Occipital lobe (tissue), 1 donor: ENCODE measurements at regions not wholly inside any gene's neighbourhood (a gene's known extent, or its start where the extent isn't known, plus 50 kb on each side); places are given as distances from the start of the nearest gene placed in this dataset.
A peak's percentile ranks its signal among the peaks of the same experiment; 100 is the strongest.

Experiments
- DNase-seq: peaks from one replicate; lab custom pipeline; 2025; lab: John Stamatoyannopoulos, UW

DNA sequence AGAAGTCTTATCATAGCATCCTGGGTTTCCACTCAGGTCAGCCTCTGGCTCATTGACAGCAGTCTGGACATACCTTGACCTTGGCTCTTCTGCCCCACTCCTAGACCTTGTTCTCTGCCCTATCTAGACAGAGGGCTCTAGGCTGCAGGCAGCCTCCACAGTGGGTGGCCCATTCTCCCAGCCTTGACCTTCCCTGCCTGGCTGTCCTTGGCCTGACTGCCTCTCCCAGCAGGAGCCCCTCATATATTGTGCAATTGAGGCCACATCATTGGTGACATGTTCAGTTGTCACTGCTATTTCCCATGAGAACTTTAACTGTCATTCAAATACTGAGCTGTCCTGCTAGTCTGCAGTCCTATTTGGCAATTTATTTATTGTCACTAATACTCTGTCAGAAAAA, 503.4 kb downstream of the PLXNA4 start:
- DNase-seq, result no peak

DNA sequence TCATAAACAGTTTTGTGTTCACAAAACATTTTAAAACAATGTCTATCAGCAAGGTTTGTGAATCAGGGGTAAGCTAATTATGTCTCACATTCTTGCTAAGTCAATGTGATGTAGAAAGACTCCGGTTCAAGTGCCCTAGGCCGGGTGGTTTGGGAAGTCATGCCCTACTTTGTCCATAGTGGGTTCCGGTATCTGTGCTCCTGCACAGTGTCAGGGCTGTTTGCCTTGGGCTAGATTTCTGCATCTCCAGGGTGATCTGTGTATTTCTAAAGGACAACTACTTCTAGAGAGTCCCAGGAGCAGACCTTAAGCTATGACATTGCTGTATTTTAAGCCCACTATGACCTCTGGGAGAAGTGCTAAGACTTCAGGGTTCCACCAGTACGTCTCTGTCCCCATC, 504.1 kb downstream of the PLXNA4 start:
- no peak for DNase-seq

DNA sequence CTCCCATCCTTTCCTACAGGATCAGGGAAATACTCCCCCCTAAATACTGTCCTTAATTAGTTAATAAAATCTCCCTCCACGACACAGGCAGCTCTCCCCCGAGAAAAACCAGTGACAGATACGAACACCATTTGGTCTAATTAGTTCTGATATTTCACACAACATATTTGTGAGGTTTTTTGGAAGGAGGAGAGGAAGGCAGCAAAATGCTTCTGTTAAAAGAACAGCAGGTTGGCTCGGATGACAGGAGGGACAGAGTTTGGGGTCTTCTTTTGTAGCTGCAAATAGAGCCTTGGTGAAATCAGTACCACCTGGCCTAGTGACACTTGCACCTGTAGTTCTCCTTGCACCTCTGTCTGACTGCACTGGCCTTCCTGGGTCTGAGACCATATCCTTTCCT, 507.0 kb downstream of the PLXNA4 start:
- no peak for DNase-seq

DNA sequence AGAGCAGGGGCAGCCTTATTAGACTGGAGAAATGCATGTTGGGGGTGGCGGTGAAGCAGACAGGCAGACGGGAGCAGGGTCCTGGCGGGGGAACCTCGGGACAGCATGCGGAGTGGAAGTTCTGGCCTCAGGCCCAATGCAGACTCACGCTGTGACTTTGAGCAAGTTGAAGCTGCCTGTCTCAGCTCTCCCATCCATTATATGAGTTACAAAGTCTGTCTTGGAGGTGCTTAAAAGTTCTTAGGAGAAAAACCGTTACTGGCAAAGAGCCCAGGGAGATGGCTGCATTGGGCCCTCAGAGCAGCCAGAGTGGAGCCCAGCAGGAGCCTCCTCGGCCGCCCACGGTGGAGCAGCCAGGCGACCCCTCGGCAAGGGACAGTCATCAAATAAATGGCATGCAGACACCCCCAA, 509.5 kb downstream of the PLXNA4 start:
- DNase-seq, result peak; percentile 27

DNA sequence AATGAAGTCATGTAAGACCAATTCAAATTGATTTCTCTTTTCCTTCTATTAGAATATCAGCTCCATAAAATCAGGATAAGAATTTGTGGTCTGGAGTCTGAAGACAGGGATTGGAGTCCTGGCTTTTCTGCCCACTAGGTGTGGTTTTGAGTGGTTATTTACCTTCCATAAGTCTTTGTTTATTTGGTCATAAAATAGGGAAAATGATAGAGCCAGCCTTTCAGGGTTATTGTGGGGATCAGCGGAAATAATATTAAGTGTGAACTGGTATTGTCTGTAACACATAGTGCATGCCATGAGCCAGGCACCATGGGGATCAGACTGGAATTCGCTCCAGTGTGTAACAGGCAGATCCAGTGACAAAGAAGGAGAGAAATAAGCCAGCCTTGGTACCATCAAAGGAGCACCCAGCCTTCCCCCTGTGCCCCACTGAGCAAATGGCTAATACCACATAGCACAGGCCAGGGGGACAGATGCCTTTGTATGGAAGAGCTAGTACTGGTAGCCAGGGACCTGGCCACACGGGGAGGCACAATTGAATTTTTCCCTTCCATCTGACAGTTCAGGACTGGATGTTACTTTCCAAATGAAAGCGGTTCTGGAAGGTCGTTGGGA, 509.7 kb upstream of the PODXL start:
- DNase-seq, result no peak

DNA sequence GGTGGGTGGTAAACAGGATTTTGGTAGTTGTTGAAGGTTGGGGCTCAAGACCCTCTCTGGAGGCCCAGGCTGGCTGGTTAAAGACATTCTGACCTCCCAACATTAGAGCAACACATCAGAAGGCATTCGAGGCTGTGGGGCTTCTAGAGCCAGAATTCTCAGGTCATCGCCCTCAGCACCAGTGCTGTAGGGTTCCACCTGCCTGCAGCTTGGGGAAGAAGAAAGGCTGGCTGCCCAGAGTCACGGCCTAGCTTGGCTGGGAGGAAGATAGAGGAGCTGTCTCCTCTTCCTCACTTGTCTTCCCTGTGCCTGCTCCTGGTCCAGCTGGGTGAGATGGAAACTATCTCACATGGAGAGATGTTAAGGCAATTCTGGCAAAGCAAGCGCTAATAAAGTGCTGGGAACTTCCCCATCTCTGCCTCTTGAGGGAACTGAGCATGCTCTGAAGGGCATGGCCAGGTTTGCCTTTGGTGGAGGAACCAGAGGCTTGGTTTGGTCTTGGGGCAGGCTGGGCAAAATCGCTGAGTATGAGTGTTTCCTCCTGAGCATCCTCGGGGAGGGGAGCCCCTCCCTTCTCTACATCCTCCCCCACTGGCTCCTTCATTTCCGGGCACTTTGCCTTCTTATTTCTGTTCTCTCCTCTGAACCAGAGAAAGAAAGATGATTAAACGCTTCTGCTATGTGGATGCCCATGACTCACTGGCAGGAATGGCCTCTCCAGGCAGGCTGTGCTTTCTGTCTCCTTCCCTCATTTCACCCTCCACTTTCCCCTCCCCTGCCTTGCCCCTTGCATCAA, 509.0 kb upstream of the PODXL start:
- peak; percentile 72 for DNase-seq

DNA sequence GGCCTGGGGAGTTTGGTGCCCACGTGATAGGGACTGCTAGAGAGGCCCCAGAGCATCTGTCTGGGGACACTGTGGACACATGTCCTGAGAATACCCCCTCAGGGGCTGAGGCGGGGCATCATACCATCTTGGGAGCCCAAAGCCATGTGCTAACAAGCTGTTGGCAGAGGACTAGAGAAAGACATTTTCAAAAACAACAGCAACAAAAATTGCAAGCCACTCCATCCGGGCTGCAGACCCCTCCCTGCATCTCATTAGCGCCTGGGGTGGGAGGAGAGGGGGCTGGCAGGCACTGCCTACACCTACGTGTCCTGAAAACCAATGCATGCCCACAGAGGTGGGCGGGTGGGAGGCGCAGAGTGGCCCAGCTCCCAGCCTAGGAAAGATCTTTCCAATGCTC, 507.4 kb upstream of the PODXL start:
- DNase-seq, result peak; percentile 7

DNA sequence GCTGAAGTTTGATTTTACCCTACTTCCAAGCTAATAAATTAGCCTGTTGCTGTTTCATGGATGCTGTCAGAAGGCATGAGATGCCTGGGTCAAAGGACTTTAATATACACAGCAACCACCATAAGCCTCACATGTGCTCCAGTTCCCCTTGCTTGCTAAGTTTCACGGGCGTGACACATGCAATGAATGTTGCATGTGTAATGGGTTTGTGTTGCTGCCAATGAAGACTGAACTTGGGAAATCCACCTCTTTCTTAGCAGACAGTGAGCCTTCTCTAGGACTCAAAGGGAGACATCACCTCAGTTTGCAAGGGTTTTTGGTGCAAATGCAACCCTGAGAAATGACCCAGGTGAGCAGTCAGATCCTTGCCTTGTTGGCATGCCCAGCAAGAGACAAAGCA, 505.5 kb upstream of the PODXL start:
- no peak for DNase-seq

DNA sequence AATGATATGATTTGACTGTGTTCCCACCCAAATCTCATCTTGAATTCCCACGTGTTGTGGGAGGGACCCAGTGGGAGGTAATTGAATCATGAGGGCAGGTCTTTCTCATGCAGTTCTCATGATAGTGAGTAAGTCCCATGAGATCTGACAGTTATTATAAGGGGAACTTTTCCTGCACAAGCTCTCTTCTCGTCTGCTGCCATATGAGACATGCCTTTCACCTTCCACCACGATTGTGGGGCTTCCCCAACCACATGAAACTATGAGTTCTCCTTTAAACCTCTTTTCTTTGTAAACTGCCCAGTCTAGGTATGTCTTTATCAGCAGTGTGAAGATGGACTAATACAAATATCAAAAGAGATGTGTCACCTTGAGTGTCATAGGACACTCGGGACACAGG, 502.7 kb upstream of the PODXL start:
- no peak for DNase-seq

DNA sequence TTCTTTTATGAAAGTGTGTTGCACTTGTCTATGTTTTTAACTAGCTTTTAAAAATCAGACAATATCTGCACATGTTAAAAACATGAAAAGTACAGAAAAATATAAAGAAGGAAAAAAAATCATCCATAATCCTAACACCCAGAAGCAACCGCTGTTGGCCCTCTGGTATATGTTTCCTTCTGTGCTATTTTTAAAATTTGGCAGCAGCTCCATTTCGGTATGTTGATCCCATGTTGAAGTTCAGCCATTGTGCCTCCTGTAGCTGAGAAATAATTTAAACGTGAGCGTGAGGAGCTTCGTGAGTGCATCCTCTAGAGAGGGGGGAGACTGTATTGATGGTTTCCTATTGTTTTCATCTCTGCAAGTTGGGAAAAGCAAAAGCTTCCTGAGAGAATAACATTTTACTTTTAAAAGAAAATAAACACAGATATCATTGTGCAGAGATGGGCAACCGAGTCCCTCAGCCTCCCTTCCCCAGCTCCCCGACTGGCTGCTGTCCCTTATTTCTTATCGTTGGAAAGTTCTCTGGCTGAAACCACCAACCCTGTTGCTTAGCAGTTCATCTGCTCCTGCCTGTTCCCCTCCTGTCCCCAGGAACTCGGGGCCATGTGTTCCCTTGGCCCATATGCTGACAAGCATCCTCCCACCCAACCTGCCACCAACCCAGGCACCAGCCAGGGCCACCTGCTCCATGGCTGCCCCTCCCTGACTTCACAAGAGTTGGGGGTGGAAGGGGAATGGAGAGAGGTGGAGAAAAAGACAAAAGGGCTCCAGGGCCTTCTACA, 499.1 kb upstream of the PODXL start:
- no peak for DNase-seq

DNA sequence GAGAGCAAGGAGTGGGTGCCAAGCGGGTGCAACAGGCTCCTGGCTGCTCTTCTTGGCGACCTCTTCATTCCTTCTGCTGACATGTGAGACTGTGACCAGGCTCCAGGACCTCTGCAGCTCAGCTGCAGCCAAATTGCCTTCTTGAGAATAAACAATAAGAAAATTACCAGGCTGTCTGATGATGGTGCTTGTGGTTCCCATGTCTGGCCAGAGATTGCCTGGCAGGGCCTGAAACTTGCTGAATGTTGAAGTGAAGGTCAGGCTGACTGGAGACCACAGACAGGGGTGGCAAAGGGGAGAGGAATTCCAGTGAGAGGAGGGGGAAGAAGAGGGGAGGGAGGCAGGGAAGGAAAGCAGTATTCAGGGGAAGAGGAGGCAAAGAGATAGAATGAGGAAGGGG, 497.4 kb upstream of the PODXL start:
- no peak for DNase-seq

DNA sequence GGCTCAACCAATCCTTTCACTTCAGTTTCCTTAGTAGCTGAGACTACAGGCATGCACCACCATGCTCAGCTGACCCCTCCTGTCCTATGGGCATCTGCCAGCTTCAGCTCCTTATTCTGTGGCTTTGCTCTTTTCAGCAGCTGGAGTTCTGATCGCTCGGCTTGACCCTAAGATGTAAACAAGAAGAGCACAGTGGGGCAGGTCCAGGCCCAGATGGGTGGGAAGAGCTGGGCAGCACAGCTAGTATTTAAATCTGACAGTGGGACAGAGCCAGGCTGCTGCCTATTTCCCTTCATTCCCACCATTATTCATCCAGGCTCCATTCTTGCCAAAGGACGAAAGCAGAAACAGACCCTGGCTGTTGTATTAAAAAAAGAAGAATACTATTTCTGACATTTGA, 494.9 kb upstream of the PODXL start:
- no peak for DNase-seq

DNA sequence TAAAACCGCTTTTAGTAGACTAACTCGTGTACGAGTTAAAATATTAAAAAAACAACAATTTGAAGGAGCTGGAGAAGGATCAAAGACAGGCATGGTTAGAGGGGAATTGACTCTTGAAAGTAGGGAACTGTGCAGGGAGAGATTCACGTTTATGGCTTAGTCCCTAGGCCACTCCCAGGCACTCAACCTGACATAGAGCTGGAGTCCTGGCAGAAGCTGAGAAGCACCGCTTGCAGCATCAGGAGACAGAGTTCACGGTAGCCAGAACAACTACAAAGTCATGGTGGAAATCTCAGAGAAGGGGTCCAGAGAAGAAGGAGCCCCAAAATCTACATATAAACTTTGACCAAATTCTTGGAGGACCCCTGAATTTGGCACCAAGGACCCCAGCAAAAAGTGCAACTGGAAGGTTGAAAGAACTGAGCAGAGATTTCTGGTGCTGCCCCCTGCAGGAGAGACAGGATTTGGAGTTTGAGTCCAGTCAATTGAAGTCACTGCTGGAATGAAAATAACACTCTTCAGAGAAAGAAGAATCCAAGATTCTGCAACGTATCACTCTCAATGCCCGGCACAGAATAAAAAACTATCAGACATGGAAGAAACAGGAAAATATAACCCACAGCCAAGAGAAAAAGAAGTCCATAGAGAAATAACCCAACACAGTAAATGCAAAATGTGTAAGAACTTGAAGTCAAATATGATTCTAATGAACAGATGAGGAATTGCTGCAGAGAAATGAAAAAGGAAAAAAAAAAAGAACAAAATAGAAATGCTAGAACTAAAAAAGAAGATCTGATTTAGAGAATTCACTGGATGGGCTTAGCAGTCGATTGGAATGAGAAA, 493.3 kb upstream of the PODXL start:
- no peak for DNase-seq

DNA sequence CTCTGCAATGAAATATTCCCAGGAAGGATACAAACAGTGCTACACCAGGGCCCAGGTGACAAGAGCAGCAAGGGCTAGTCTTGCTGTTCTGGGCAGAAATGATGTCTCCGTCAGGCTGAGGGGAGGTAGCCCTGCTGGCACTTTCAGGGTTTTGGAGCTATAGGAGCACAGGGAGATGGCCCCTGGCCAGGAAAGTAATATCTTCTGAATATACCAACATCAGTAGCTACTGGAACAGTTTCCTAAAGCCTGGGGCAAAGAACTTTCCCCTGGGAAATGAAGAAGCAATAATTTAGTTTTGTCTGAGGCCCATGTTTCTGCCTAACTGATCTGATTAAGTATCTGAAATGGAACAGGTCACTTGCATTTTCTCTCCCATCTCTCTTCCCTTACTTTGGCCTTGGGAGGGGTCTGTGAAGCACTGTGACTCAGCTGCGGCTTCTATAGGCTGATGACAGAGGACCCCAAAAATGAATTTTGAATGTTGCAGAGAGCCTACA, 489.1 kb upstream of the PODXL start:
- DNase-seq, result no peak

DNA sequence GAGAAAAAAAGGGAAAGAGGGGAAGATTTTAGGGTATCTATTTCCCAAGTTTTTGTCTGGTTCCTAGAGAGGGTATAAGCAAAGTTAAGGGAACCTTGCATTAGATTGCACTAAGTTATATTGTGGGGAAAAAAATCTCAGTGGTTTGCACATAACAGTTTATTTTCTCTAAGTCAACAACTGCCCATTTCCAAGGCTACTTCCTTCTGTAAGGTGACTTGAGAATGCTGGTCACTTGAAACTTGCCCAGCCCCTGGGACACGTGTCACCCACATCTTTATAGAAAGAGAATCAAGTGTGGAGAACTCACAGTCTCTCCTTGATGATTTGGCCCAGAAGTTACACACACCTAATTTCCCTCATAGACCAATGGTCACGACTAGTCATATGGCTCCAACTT, 488.6 kb upstream of the PODXL start:
- no peak for DNase-seq

DNA sequence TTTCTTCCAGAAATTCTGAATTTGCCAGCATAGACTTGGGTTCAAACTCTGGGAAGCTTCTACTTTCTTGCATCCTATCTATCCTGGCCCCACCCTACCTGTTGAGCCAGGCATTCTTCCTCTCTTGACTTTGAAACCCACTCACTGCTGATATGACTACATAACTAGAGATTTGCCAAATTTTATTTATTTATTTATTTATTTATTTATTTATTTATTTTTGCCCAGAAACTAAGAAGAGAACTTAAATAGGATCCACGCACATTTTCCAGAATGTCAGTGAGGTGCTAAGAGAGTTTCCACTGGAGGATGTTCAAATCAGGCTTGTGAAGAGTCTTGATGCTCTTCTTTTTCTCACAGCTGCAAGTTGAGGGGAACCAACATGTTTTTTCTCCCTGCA, 487.8 kb upstream of the PODXL start:
- DNase-seq, result no peak

DNA sequence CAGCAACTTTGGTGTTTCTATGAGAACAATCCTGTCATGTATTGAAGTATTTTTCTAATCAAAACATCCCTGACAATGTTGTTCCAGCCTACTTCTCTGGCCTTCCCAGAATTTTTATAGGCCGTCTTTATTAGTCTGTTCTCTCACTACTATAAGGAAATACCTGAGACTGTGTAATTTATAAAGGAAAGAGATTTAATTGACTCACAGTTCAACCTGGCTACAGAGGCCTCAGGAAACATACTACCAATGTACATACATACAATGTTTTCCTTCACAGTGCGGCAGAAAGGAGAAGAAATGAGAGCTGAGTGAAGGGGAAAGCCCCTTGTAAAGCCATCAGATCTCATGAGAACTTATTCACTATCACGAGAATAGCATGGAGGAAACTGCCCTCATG, 484.7 kb upstream of the PODXL start:
- no peak for DNase-seq

DNA sequence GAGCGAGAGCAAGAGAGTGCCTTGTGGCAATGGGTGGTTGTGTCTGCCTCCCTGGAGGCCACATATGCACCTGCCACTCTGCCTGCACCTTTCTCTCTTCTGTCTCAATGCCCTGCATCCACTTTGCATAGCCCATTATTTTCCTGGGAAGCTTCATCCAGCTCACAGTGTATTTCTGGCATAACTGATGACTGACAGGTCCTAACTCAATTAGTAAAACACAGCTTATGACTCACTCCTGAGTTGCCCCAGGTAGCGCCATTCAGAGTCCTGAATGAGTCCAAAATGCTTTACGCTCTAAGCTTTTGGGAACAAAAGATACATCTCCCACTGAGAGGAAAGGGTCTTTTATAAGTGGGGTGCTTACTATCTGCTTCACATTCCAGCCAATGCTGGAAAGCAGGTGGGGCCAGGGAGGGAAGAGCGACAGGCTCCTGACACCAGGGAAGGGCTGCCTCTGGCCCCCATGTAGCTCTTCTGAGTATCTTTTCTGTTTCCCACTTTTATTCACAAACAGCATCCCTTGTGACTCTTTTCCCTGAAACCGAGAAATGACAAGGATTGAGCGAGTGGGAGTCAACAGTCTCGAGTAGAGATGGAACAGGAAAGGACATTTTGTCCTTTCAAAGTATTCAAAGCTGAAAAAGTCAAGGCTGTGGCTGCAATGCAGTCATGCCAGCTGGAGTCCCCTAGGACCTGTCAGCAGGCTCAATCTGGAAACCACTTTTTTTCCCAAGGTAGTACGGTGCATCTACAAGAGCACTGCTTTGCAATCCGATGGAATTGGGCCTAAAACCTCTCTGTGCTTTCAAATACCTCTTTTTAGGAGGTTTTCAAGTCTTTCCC, 479.3 kb upstream of the PODXL start:
- DNase-seq, result no peak

DNA sequence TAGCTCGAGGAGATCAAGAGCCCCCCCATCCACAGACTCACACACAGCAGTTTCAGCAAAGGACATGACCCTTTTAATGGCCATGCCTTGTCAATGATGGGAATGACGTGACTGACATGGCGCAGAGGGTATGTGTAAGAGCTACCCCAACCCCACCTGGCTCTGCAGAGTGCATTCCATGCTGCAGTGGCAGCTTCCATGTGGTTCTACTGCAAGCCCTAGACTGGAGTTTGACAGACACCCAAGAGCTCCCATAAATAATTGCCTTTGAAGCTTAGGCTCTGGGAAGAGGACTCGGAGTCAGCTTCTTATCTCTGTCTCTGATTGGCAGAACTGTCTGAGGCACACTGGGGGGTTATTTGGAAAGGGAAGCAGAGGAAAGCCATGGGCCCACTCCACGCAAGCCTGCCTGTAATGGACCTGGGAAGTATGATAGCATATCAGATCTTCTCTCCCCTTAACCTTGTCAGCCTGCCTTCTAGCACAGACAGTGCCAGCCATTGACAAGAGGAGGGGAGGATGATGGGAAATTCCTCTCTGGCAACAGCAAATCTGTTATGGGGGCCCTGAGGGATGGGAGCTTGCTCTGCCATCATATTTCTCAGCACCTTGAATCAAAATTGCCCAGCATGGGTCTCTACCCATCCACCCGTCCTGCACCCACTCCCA, 478.5 kb upstream of the PODXL start:
- no peak for DNase-seq

DNA sequence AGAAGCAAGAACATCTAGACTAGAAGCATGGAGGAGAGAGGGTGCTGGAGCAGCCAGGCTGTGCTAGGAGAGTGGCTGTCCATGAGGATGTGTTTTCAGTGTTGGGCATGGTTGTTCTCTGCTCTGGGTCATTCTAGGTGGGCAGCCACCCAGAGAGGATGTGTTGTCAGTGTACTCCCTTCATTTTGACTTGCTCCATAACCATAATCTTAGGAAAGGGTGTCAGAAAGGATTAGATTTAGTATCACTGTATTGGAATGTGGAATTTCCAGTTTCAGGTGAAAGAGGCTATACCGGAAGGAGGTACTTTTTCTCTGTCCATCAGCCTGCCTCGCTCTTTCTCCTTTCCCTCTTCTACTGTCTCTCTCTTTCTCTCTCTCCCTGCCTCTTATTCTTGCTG, 474.5 kb upstream of the PODXL start:
- no peak for DNase-seq
